ENCODE measurements at regions not wholly inside any gene's neighbourhood (a gene's known extent, or its start where the extent isn't known, plus 50 kb on each side); places are given as distances from the start of the nearest gene placed in this dataset.

GRCh38 chr14:84622357-84622756 lies 907.6 kb upstream of the FLRT2 start:
- Histone ChIP-seq H3K27me3 (no peaks in the 10 kb centered on the region), H3K4me1 (ENCODE audit: insufficient read depth) (no peaks in the 10 kb centered on the region), H3K27ac (no peak overlapping the region), H3K4me2 (no peak overlapping the region), H3K4me3 (no peak overlapping the region), H3K79me2 (no peaks in the 10 kb centered on the region), H3K36me3 (replicated peaks; ENCODE audit: insufficient read depth, low read depth) (no peaks in the 10 kb centered on the region), H3K9me3 (ENCODE audit: low read depth) (no peaks in the 10 kb centered on the region), H3K9me2 (replicated peaks; ENCODE audit: insufficient read depth) (no peaks in the 10 kb centered on the region), H2AFZ (no peak overlapping the region), H4K20me1 (ENCODE audit: insufficient read depth, poor library complexity, severe bottlenecking) (no peaks in the 10 kb centered on the region)
- TF ChIP-seq EZH2phosphoT487 (IDR thresholded peaks at IDR 0.05; ENCODE audit: low read depth, severe bottlenecking, unreplicated experiment), result no peak
- TF ChIP-seq CTCF (IDR thresholded peaks at IDR 0.05; ENCODE audit: poor library complexity), result no peak
- no peak for TF ChIP-seq EZH2 (IDR thresholded peaks at IDR 0.05; ENCODE audit: borderline replicate concordance)
- WGBS (ENCODE audit: low lambda C conversion rate, missing lambda C conversion rate), result 25% methylated on average over 3 of the region's 3 CpGs
- DNase-seq (ENCODE audit: low spot score), result no peak

DNA sequence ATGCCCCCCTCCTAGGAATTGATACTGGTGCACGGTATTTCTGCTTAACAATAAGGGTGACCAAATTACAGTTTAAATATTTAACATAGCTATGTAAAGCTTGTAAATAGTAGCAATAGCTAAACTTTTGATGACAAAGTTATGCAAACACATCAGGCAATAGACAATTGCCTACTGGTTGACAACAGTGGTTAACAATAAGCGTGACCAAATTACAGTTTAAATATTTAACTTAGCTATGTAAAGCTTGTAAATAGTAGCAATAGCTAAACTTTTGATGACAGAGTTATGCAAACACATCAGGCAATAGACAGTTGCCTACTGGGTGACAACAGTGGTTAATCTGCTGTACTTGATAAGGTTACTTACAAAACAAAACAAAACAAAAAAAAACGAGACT lies 886.5 kb upstream of the FLRT2 start:
- no peak for DNase-seq (ENCODE audit: low spot score)
- H4K20me1 ChIP-seq (ENCODE audit: insufficient read depth, poor library complexity, severe bottlenecking), result no peaks in the 10 kb centered on the region
- no peaks in the 10 kb centered on the region for H3K79me2 ChIP-seq
- peaks cover 4% of the 10 kb centered on the region for H3K4me1 ChIP-seq (ENCODE audit: insufficient read depth)
- no peaks in the 10 kb centered on the region for H3K9me2 ChIP-seq (replicated peaks; ENCODE audit: insufficient read depth)
- H3K27ac ChIP-seq, result no peak overlapping the region
- H3K27me3 ChIP-seq, result peaks cover 25% of the 10 kb centered on the region
- H3K9me3 ChIP-seq (ENCODE audit: low read depth), result no peaks in the 10 kb centered on the region
- 47% methylated on average over 3 of the region's 3 CpGs for WGBS (ENCODE audit: low lambda C conversion rate, missing lambda C conversion rate)
- H3K36me3 ChIP-seq (replicated peaks; ENCODE audit: insufficient read depth, low read depth), result no peaks in the 10 kb centered on the region
- peak overlapping the region; percentile 36 for H2AFZ ChIP-seq
- TF ChIP-seq EZH2 (IDR thresholded peaks at IDR 0.05; ENCODE audit: borderline replicate concordance) (no peak), EZH2phosphoT487 (IDR thresholded peaks at IDR 0.05; ENCODE audit: low read depth, severe bottlenecking, unreplicated experiment) (peak; percentile 100)
- H3K4me3 ChIP-seq, result no peak overlapping the region
- H3K4me2 ChIP-seq, result no peak overlapping the region

- TF ChIP-seq EZH2phosphoT487 (IDR thresholded peaks at IDR 0.05; ENCODE audit: low read depth, severe bottlenecking, unreplicated experiment) (no peak), EZH2 (IDR thresholded peaks at IDR 0.05; ENCODE audit: borderline replicate concordance) (no peak), CTCF (IDR thresholded peaks at IDR 0.05; ENCODE audit: poor library complexity) (no peak)
- Histone ChIP-seq H3K9me3 (ENCODE audit: low read depth) (no peaks in the 10 kb centered on the region), H3K4me3 (no peak overlapping the region), H3K4me1 (ENCODE audit: insufficient read depth) (peaks cover 4% of the 10 kb centered on the region), H3K36me3 (replicated peaks; ENCODE audit: insufficient read depth, low read depth) (no peaks in the 10 kb centered on the region), H3K79me2 (no peaks in the 10 kb centered on the region), H3K27ac (no peak overlapping the region), H2AFZ (no peak overlapping the region), H3K4me2 (no peak overlapping the region), H3K9me2 (replicated peaks; ENCODE audit: insufficient read depth) (no peaks in the 10 kb centered on the region), H3K27me3 (peaks cover 17% of the 10 kb centered on the region), H4K20me1 (ENCODE audit: insufficient read depth, poor library complexity, severe bottlenecking) (no peaks in the 10 kb centered on the region)
- DNase-seq (ENCODE audit: low spot score), result no peak
- 88% methylated on average over 6 of the region's 6 CpGs for WGBS (ENCODE audit: low lambda C conversion rate, missing lambda C conversion rate)
Measured at GRCh38 chr14:84646786-84647500, 883.0 kb upstream of the FLRT2 start.

GRCh38 chr14:84655014-84655413 lies 874.9 kb upstream of the FLRT2 start:
- Histone ChIP-seq H3K79me2 (no peaks in the 10 kb centered on the region), H2AFZ (no peak overlapping the region), H3K9me3 (ENCODE audit: low read depth) (no peaks in the 10 kb centered on the region), H3K36me3 (replicated peaks; ENCODE audit: insufficient read depth, low read depth) (no peaks in the 10 kb centered on the region), H3K27ac (no peak overlapping the region), H3K27me3 (peaks cover 2% of the 10 kb centered on the region), H4K20me1 (ENCODE audit: insufficient read depth, poor library complexity, severe bottlenecking) (no peaks in the 10 kb centered on the region), H3K9me2 (replicated peaks; ENCODE audit: insufficient read depth) (no peaks in the 10 kb centered on the region), H3K4me3 (no peak overlapping the region), H3K4me1 (ENCODE audit: insufficient read depth) (no peaks in the 10 kb centered on the region), H3K4me2 (no peak overlapping the region)
- WGBS (ENCODE audit: low lambda C conversion rate, missing lambda C conversion rate), result 93% methylated on average over 7 of the region's 7 CpGs
- no peak for DNase-seq (ENCODE audit: low spot score)
- TF ChIP-seq CTCF (IDR thresholded peaks at IDR 0.05; ENCODE audit: poor library complexity) (no peak), EZH2phosphoT487 (IDR thresholded peaks at IDR 0.05; ENCODE audit: low read depth, severe bottlenecking, unreplicated experiment) (no peak), EZH2 (IDR thresholded peaks at IDR 0.05; ENCODE audit: borderline replicate concordance) (no peak)
